Uterus (tissue), 3 donors: ENCODE measurements at regions not wholly inside any gene's neighbourhood (a gene's known extent, or its start where the extent isn't known, plus 50 kb on each side); places are given as distances from the start of the nearest gene placed in this dataset.

Experiments used
- DNase-seq, 2 donors: peaks; one replicate each; pipeline ENCODE4 v3.0.0-alpha.2; 2019 to 2020
- H3K27ac ChIP-seq, 2 donors: fragments of 200-600 bp; sonication (generic); 1 replicate in 1 of 2; 2 replicates in 1 of 2; pipeline ENCODE4 v1.5.1; 2016 to 2018
- H3K27me3 ChIP-seq, 2 donors: fragments of 200-600 bp; sonication (generic); one replicate each; pipeline ENCODE4 v1.5.1; 2018 to 2019; ENCODE audit warnings: control low read depth in 1 of 2
- H3K36me3 ChIP-seq, 2 donors: fragments of 200-600 bp; sonication (generic); one replicate each; pipeline ENCODE4 v1.5.1; 2019; ENCODE audit warnings: control low read depth in 1 of 2
- H3K4me1 ChIP-seq, 2 donors: fragments of 200-600 bp; sonication (generic); one replicate each; pipeline ENCODE4 v1.5.1; 2018 to 2019; ENCODE audit warnings: control low read depth in 1 of 2
- H3K4me3 ChIP-seq, 2 donors: fragments of 200-600 bp; sonication (generic); 1 replicate in 1 of 2; 2 replicates in 1 of 2; pipeline ENCODE4 v1.5.1; 2018 to 2019; ENCODE audit warnings: mild to moderate bottlenecking in 1 of 2
- H3K9me3 ChIP-seq, 2 donors: fragments of 200-600 bp; sonication (generic); one replicate each; pipeline ENCODE4 v1.5.1; 2019; ENCODE audit warnings: control low read depth in 1 of 2
- POLR2A ChIP-seq, 2 donors: fragments of 450-650 bp; IDR thresholded peaks; one replicate each; pipeline ENCODE4 v1.6.1; 2016; ENCODE audit warnings: antibody characterized with exemption in 2 of 2, mild to moderate bottlenecking in 1 of 2, moderate library complexity in 1 of 2
- intact Hi-C: fragments of 100-400 bp; cut with DNase I; formaldehyde crosslinking; loops from one replicate; pipeline ENCODE4 v1.15.1; 2023; ENCODE audit warnings: low total_unique reads
- TF ChIP-seq, protein P1 (sequence below), 4 experiments: fragments of 200-600 bp in 2 of 4; fragments of 450-650 bp in 2 of 4; sonication (generic) in 2 of 4; IDR thresholded peaks; one replicate each; pipeline ENCODE4 v1.5.1; 2016 to 2019; ENCODE audit warnings: antibody characterized with exemption in 4 of 4, mild to moderate bottlenecking in 2 of 4, moderate library complexity in 1 of 4
- donor health status: DM: yes; HTN: yes; CAD: no.

DNA sequence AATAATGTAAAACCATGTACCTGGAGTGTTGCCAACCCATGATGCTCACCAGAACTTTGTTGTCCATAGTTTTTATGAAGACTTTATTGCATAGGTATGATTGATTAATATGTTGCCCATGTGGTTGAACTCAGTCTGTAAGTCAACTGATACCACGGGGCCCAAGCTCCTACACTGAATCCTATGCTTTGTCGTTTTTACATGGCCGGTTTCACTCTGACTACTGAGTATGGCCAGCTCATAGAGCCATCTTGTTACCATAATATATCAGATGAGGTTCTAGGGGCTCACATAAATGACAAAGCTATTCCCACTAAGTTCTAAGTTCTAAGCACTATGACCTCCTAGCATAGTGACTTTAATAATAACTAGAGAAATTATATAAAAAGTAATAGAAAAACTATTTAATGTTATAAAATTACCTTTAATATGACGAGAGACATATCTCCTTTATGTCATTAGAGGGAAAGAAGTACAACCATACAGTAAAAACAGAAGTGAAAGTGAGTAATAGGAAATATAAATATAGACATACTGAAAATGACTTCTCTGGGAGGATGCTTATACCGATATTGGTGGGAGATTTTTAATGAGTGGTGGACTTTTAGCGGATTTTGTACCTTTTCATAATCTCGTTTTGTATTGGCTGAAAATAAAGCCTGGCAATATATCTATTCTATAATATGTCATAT lies 983.4 kb upstream of the PRMT6 start:
- intact Hi-C loops, result no loop called here
- no peak overlapping the region for H3K27ac ChIP-seq
- H3K27me3 ChIP-seq, result no peaks in the 10 kb centered on the region
- DNase-seq, result no peak
- H3K4me3 ChIP-seq, result no peak overlapping the region
- no peaks in the 10 kb centered on the region for H3K9me3 ChIP-seq
- TF ChIP-seq POLR2A (IDR thresholded peaks at IDR 0.05), result no peak
- TF ChIP-seq, protein P1, sequence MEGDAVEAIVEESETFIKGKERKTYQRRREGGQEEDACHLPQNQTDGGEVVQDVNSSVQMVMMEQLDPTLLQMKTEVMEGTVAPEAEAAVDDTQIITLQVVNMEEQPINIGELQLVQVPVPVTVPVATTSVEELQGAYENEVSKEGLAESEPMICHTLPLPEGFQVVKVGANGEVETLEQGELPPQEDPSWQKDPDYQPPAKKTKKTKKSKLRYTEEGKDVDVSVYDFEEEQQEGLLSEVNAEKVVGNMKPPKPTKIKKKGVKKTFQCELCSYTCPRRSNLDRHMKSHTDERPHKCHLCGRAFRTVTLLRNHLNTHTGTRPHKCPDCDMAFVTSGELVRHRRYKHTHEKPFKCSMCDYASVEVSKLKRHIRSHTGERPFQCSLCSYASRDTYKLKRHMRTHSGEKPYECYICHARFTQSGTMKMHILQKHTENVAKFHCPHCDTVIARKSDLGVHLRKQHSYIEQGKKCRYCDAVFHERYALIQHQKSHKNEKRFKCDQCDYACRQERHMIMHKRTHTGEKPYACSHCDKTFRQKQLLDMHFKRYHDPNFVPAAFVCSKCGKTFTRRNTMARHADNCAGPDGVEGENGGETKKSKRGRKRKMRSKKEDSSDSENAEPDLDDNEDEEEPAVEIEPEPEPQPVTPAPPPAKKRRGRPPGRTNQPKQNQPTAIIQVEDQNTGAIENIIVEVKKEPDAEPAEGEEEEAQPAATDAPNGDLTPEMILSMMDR (IDR thresholded peaks at IDR 0.05), result no peak
- no peaks in the 10 kb centered on the region for H3K4me1 ChIP-seq
- no peaks in the 10 kb centered on the region for H3K36me3 ChIP-seq

DNA sequence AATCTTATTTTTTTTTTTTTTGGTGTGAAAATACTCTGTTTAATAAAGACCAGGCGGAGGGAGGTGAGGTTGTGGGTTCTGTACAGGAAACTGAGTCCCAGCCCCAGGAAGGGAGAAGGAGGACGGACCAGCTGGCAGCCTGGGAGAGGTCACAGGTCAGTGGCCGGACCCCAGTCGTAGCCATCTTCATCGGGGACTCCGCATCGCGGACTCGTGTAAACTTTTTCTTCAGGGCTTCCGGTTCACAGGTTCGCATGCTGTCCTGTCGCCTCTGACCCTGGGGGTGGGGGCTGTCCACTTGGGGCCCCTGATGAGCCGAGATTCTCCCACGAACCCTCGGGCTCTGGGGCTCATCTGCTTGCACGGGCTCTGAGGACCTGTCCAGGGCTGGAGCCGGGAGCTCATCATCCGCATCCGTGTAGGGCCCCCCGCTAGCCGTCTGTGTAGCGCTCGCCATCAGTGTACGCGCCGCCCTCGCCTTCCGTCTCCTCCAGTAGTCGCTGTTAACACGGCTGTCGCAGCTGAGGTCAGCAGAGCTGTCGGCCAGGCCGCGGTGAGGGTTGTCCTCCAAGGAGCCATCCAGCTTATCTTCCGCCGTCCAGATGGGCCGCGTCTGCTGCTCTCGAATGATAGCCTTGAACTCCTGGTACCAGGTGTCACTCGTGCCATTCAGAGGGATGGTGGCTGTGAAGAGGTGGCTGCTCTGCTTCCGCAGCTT lies 975.7 kb upstream of the PRMT6 start:
- no peaks in the 10 kb centered on the region for H3K9me3 ChIP-seq
- intact Hi-C loops, result no loop called here
- H3K27ac ChIP-seq, result no peak overlapping the region
- no peak overlapping the region for H3K4me3 ChIP-seq
- no peaks in the 10 kb centered on the region for H3K4me1 ChIP-seq
- TF ChIP-seq, protein P1 (IDR thresholded peaks at IDR 0.05), result no peak
- TF ChIP-seq POLR2A (IDR thresholded peaks at IDR 0.05), result no peak
- DNase-seq, result no peak
- H3K27me3 ChIP-seq, result no peaks in the 10 kb centered on the region
- H3K36me3 ChIP-seq, result no peaks in the 10 kb centered on the region

DNA sequence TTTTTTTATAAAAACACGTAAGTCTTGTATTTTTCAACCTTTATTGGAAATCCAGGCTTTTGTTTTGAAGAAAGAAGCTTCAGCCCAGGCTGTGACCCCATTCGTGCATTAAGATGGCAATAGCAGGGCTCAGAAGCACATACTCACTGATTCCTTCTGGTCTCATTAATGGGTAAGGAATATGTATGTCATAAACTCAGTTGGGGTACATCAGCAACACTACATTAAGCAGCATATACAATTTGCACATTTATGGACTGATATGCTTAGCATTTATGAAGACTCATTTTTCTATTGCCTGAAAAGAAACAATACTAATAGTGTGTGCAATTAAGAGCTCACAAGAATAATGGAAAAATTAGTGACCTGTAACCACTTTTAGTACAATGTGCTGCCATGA lies 945.4 kb upstream of the PRMT6 start:
- Histone ChIP-seq H3K4me3 (no peak overlapping the region), H3K27me3 (no peaks in the 10 kb centered on the region), H3K9me3 (no peaks in the 10 kb centered on the region), H3K36me3 (no peaks in the 10 kb centered on the region), H3K27ac (no peak overlapping the region), H3K4me1 (no peaks in the 10 kb centered on the region)
- intact Hi-C loops, result no loop called here
- TF ChIP-seq POLR2A (IDR thresholded peaks at IDR 0.05), result no peak
- TF ChIP-seq, protein P1 (IDR thresholded peaks at IDR 0.05), result no peak
- DNase-seq, result no peak

DNA sequence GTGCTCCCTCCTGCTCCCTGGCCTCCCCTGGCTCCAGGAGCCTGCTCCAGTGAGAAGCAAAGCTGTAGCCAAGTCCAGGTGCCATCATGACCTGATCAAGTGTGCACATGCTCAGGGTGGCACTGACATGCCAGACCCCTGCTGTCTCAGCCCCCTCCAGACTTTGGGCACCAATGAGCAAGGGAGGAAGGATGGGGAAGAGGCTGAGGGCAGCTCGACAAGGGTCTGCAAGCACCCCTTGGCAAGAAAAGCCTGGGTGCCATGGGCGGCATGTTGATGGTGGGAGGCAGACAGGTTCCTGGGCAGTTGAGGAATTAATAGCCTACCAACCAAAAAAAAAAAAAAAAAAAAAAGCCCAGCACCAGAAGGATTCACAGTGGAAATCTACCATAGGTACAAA lies 942.6 kb upstream of the PRMT6 start:
- Histone ChIP-seq H3K36me3 (no peaks in the 10 kb centered on the region), H3K4me1 (no peaks in the 10 kb centered on the region), H3K27ac (no peak overlapping the region), H3K9me3 (no peaks in the 10 kb centered on the region), H3K27me3 (no peaks in the 10 kb centered on the region), H3K4me3 (no peak overlapping the region)
- no peak for TF ChIP-seq POLR2A (IDR thresholded peaks at IDR 0.05)
- TF ChIP-seq, protein P1 (IDR thresholded peaks at IDR 0.05), result no peak
- no peak for DNase-seq
- intact Hi-C loops, result no loop called here

DNA sequence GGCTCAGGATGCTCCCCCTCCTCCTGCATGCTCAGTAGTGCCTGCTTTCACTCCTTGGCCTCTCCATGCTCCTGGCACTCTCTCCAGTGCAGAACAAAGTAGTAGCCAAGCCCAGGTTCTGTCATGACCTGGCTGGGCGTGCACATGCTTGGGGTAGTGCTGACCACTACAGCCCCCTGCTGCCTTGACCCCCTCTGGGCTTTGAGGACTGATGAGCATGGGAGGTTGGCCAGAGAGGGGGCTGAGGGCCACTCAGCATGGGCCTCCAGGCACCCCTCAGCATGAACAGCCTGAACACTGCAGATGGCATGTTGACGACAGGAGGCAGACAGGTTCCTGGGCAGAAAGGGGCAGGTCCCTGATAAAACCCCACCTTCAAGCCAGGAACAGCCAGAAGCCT lies 935.7 kb upstream of the PRMT6 start:
- intact Hi-C loops, result no loop called here
- TF ChIP-seq, protein P1 (IDR thresholded peaks at IDR 0.05), result no peak
- TF ChIP-seq POLR2A (IDR thresholded peaks at IDR 0.05), result no peak
- Histone ChIP-seq H3K36me3 (no peaks in the 10 kb centered on the region), H3K27me3 (no peaks in the 10 kb centered on the region), H3K9me3 (no peaks in the 10 kb centered on the region), H3K4me3 (no peak overlapping the region), H3K4me1 (no peaks in the 10 kb centered on the region), H3K27ac (no peak overlapping the region)
- no peak for DNase-seq
